IPS-18c (cell line): ENCODE measurements at regions not wholly inside any gene's neighbourhood (a gene's known extent, or its start where the extent isn't known, plus 50 kb on each side); places are given as distances from the start of the nearest gene placed in this dataset.

Experiments used
- H3K4me3 ChIP-seq: 2 replicates; pipeline ENCODE4 v1.7.0; 2013; ENCODE audit warnings: low read depth, mild to moderate bottlenecking, low read length, moderate library complexity; ENCODE audit not compliant: insufficient read depth
- H3K9me3 ChIP-seq: one replicate; pipeline ENCODE4 v1.6.1; 2013; ENCODE audit warnings: mild to moderate bottlenecking, low read length, moderate library complexity; ENCODE audit not compliant: control insufficient read depth, insufficient read depth

DNA sequence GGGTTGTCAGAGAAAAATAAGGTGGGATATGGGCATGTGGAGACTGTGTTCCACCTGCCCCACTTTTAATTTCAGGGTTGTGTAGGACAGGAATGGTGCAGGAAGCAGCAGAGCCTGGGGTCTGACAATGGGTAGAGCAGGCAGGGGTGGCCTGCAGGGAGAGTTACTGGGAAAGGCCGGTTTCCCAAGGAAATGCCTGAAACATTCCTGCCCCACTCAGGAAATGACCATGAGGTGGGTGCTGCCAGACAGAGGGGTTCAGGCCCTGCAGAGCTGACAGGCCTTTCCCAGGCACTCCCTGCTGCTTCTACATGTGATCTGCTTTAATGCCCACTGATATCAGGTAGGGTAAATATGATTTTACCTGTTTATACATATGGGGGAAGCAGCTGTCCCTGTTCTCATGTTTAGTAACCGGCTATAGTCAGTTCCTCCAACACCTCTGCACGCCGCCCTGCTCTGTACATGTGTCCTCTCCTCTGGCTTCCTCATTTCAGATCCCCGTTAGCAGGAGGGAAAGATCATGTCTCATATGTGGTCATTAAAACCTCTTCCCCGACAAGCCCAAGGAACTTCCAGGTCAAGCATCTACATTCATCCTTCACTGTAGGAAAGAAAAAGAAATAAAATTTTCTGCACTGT lies 118.6 kb upstream of the PRSS58 start:
- H3K4me3 ChIP-seq, result no peak overlapping the region
- no peaks in the 10 kb centered on the region for H3K9me3 ChIP-seq

DNA sequence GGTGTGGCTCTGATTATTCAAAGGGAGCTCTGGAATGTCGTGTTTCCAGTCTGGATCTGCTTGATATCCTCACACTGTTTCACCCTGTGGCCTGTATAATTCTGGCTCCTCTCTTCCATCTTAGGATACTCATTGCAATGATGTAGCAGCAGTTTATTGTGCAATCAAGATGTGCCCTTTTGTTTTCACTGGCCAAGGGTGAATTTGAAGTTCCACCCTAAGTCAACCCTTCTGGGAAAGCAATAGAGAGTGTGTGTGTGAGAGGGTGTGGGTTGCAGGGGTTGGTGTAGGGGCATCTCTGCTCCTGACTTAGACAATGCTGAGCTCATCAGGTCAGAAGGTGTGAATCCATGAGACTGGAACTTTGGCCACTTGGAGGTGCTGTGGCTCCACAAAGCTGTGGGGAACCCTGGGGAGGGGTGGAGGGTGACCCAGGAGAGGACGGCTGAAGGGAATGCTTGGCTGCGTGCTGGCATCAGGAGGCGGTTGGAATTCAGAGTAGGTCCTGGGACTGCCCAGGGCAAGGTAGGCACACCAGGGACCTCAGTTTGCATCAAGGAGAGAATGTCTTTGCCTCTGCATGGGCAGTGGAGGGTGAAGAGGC lies 118.0 kb upstream of the PRSS58 start:
- no peaks in the 10 kb centered on the region for H3K9me3 ChIP-seq
- no peak overlapping the region for H3K4me3 ChIP-seq

DNA sequence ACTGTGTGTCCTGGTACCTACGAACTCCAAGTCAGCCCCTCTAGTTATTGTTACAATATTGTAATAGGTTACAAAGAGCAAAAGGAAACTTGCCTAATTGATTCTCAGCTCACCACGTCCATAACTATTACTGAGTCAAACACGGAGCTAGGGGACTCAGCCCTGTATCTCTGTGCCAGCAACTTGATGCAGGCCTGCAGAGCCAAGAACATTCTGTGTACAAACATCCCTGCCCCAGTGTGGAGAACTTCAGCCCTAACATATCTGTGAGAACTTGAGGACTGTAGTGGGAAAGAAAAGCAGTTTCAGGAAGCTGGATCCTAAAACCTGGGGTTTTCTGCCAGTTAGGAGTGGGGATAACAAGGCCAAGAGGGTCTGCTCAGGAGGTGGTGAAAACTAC lies 114.9 kb upstream of the PRSS58 start:
- Histone ChIP-seq H3K4me3 (no peak overlapping the region), H3K9me3 (peaks cover 6% of the 10 kb centered on the region)

DNA sequence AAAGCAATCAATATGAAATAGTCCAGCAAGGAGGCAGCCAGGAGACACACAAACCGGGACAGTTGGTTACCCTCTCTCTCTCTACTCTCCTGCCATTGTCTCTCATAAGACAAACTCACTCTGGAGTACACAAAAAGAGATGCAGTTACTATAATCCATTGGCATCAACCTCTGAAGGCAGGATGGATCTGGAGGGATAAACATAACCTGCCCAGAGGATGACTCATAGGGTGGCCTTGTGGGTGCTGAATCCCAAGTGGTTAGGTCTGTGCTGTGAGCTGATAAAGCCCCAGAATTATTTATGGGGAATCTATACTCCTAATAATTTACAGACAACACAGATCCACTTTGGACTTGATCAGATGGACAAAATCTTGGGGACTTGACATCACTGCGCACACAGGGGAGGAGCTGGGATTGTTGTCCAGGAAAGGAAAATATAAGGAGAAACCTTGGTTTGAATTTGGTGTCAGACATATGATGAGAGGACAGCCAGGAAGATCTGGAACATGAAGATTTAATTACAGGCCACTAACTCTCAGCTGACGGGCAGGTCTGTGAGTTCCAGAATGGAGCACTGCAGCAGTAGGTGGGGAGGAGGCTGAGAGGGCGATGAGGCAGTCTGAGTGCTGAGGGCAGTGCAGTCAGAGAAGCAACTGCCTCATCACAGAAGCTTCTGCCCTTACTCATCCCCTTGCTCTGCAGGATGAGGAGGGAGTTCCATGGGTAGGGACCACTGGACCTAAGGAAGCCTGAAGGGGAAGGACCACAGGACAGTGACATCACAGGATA lies 113.9 kb upstream of the PRSS58 start:
- H3K4me3 ChIP-seq, result no peak overlapping the region
- peaks cover 7% of the 10 kb centered on the region for H3K9me3 ChIP-seq

DNA sequence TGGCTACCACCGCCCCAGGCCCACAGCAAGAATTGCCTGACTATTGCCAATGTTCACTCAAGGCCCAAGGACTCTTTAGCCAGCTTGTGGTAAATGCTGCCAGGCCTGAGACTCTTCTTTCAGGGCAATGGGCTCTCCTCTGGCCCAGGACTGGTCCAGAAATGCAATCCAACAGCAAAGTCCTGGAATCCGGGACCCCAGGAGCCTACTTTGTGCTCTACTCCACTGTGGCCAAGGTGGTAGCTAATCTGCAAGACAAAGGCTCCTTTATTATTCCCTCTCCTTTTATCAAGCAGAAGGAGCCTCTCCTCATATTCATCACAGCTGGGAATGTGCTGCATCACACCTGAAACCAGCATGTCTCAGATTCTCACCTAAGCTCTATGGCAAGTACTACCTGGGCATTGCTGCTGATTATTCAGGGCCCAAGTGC lies 107.6 kb upstream of the PRSS58 start:
- no peak overlapping the region for H3K4me3 ChIP-seq
- peaks cover 7% of the 10 kb centered on the region for H3K9me3 ChIP-seq

DNA sequence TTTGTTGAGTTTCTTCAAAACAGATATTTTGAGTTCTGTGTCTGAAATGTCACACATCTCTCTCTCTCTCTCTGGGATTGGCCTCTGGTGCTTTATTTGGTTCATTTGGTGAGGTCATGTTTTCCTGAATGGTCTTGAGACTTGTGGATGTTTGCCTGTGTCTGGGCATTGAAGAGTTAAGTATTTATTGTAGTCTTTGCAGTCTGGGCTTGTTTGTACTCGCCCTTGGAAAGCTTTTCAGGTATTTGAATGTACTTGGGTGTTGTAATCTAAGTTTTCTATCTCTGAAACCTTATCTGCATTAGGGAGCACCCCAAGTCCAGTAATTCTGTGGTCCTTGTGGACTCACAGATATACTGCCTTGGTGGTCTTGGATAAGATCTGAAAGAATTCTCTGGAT lies 106.7 kb upstream of the PRSS58 start:
- H3K9me3 ChIP-seq, result peaks cover 7% of the 10 kb centered on the region
- no peak overlapping the region for H3K4me3 ChIP-seq

DNA sequence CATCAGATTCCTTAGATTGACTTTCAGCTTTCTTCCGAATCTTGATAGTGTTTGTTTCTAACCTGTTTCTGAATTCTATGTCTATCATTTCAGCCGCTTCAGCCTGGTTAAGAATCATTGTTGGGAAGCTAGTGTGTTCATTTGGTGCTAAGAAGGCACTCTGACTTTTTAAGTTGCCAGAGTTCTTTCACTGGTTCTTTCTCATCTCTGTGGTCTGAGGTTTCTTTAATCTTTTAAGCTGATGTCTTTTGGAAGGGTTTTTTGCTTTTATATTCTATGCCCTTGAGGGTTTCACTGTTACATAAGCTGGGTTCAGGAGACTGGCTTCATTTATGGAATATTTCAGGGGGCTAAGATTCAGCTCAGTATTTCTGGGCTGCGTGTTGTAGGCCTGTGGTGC lies 104.5 kb upstream of the PRSS58 start:
- no peak overlapping the region for H3K4me3 ChIP-seq
- no peaks in the 10 kb centered on the region for H3K9me3 ChIP-seq

DNA sequence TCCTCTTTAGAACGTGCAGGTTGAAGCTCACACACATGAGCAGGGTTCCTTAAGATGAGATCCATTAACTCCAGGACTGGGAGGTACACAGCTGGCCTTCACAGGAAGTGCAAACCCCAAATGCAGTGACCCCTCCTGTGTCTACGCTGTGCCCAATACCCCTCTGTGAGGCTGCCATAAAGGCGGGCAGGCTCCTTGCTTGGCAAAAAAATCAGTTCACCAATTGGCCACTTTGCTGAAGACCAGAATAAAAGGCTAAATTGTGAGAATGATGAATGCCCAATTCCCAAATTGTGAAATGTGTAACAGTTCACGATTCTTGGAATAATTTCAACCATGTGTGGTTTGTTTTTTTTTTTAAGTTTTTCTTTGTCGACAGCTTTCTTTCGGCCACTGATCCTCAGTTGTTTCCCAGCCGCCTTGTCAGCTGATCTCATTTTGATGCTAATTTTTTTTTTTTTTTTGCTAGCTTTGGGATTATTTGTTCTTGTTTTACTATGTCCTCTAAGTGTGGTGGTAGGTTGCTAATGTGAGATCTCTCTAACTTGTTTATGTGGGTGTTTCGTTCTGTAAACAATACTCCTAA lies 101.9 kb upstream of the PRSS58 start:
- H3K9me3 ChIP-seq, result no peaks in the 10 kb centered on the region
- no peak overlapping the region for H3K4me3 ChIP-seq

DNA sequence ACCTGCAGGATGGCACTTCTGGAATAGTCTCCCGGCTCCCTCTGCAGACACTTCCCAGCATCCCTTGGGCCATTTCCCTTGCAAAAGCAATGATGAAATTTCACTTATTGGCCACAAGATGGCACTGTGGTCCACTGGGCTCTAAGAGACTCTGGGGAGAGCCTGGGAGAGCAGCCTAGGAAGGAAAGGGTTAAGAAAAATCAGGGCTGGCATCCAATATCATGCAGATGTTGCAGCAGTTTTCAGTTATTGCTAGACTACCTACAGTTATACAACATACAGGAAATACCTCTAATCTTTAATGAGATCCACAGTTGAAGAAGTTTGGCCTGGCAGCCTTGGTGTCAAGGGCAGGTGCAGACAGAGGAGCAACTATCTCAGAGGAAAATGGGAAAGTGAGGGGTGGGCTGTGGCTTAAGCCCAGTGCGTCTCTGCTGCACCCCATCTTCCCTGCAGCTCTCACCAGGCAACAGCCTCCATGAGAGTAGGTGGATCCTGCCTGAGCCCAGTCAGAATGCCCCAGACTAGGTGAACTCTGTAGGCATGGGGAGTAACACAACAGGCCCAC lies 100.2 kb upstream of the PRSS58 start:
- H3K4me3 ChIP-seq, result no peak overlapping the region
- H3K9me3 ChIP-seq, result no peaks in the 10 kb centered on the region

DNA sequence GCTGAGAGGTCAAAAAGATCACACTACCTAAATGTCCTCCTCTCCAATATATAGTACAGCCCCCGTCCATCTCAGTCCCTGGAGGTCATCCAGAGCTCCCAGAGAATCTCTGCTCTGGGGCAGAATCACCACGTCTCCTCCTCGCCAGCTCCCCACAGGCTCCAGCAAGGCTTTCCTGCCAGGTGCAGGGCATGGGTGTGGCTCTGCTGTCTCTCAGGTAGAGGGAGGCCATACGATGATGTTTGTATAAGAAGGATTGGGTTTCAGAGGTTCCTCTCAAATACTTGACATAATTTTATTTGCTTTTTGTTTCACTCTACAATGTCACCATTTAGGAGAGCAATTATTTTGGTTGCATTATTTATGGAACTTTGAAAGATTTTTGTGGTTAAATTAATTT lies 98.3 kb upstream of the PRSS58 start:
- Histone ChIP-seq H3K9me3 (no peaks in the 10 kb centered on the region), H3K4me3 (no peak overlapping the region)

DNA sequence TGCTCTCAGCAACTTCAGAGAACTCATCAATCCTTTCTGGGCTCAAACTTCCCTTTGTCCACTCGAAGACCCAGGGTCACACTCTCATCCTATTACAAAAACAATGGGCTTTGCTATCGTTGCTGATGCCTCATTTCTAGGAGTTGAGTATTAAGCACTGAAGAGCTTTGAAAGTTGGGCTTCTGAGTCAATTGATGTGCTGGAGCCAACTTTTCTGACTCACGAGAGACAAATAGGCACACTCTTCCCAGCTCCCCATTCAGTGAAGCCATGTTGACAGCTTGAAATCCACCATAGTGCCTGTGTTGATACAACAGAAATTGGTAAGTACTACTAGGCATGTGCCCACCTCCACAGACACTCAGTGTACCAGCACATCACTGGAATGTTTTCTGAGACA lies 97.5 kb upstream of the PRSS58 start:
- Histone ChIP-seq H3K4me3 (no peak overlapping the region), H3K9me3 (no peaks in the 10 kb centered on the region)

DNA sequence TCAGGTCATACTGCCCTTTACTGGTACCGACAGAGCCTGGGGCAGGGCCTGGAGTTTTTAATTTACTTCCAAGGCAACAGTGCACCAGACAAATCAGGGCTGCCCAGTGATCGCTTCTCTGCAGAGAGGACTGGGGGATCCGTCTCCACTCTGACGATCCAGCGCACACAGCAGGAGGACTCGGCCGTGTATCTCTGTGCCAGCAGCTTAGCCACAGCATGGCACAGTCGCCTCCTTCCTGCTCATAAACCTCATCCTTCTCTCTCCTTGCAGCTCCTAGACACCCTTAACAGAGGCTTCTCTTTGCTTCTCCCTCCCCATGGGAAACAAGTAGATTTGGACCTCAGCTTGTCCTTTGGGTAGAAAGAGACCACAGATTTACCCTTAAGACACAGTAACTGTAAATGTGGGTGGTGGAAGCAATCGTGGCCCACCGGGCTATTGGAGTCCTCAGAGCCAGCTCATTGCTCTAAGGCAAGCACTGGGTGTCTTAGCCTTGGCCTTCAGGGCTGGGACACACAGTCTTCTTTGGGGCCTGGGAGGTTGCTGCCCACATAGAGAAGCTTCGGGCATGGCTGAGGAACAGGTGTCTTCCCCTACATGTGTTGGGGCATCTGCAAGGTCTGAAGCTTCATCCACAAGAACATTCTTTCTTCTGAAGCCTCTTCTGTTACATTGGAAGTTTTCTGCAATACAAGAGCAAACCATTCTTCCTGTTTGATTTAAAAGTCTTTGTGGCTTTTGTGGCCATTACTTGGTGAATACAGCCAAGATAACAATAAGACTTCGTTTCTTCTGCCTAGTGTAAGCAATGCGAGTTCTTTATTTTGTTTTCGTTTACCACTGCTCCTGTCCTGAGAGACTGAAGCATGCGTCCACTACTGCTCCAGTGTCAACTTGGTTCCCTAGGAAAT lies 95.5 kb upstream of the PRSS58 start:
- Histone ChIP-seq H3K9me3 (no peaks in the 10 kb centered on the region), H3K4me3 (no peak overlapping the region)

DNA sequence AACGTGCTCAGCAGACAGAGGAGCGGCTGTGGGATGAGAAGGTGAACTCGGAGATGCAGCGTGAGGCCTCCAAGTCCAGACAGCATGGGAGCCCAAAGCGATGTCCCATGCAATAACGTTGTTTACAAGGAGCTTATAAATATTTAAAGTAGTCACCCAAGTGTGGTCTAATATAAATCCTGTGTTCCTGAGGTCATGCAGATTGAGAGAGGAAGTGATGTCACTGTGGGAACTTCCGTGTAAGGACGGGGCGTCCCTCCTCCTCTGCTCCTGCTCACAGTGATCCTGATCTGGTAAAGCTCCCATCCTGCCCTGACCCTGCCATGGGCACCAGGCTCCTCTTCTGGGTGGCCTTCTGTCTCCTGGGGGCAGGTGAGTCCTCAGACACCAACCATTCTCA lies 94.7 kb upstream of the PRSS58 start:
- no peaks in the 10 kb centered on the region for H3K9me3 ChIP-seq
- no peak overlapping the region for H3K4me3 ChIP-seq

DNA sequence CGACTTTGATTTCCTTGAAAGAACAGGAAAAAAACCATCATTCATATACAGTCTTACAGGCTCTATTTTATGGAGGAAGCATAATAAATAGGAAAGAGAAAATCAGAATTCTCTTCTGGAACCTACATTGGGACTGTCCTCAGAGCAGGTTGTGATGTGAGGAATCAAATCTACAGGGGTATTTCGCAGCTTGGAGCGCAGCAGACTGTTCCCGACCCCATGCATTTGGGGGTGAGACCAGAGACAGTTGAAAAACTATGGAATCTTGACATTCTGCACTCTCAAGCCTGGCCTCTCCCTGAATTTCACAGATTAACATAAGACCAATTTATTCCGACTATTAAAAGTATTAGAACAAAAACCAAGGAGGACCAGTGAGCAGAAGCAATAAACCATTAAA lies 93.3 kb upstream of the PRSS58 start:
- Histone ChIP-seq H3K4me3 (no peak overlapping the region), H3K9me3 (no peaks in the 10 kb centered on the region)

DNA sequence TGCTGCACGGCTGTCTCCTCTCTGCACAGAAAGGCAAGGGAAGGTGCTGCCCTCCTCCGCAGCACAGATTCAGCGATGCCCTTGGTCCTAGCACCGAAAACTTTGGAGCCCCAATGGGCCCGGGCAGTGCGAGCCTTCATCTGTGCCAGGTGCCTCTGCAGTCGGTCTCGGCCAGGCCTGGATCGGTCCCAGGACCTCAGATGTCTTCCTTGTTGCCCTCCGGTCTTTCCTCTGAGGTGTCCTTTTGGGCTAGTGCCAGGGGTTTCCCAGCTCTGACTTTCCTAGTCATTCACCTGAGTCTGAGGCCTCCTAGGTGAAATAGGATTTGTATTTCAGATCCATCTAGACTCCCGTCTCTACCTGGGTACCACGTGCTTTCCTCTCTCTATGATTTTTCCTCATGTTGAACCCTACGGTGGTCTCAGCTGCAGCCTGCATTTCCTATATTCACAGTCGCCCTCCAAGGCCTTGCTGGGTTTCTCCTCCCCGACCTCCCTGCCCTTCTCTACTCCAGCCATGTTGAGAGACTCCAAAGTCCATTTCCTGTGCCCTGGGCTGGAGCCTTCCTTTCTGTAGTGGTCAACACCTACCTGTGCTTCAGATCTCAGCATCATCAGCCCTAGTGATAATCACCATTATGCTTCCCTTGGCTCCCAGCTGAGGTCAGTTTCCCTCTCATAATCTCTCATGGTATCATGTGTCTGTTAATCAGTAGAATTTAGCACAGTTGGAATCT lies 92.0 kb upstream of the PRSS58 start:
- Histone ChIP-seq H3K9me3 (no peaks in the 10 kb centered on the region), H3K4me3 (no peak overlapping the region)

DNA sequence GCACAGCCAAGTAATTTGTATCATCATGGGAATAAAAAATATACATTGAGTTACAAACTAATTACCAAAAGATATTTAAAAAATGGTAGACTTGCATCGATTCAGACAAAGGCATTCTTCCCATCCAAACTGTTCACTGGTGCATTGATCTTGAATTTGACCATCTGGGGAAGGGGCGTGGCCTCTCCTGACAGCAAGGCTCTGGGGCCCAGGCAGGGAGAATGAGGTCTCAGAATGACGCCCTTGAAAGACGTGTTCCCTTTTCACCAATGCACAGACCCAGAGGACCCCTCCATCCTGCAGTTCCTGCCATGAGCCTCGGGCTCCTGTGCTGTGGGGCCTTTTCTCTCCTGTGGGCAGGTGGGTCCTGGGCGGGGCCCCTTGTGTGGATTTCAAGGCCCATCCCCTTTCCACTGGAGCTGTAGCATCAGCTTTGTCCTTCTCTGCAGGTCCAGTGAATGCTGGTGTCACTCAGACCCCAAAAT lies 91.1 kb upstream of the PRSS58 start:
- no peaks in the 10 kb centered on the region for H3K9me3 ChIP-seq
- H3K4me3 ChIP-seq, result no peak overlapping the region
